Fibroblast of lung (primary cell): ENCODE measurements at regions not wholly inside any gene's neighbourhood (a gene's known extent, or its start where the extent isn't known, plus 50 kb on each side); places are given as distances from the start of the nearest gene placed in this dataset.

Source experiments
- DNase-seq, 2 donors: peaks; one replicate each; pipeline versions ENCODE4 v3.0.0 to v3.0.0-alpha.2; 2010; ENCODE audit warnings: low read depth in 2 of 2
- H2AFZ ChIP-seq: 2 replicates; pipeline ENCODE4 v1.5.1; 2012; ENCODE audit warnings: low read length, control low read depth, inconsistent platforms
- H3K27ac ChIP-seq: 2 replicates; pipeline ENCODE4 v1.5.1; 2011; ENCODE audit warnings: low read length, control low read depth; ENCODE audit not compliant: insufficient read depth
- H3K27me3 ChIP-seq: 2 replicates; pipeline ENCODE4 v1.5.1; 2011; ENCODE audit warnings: mild to moderate bottlenecking, low read length; ENCODE audit not compliant: control insufficient read depth, insufficient read depth
- H3K36me3 ChIP-seq: 2 replicates; pipeline ENCODE4 v1.5.1; 2011; ENCODE audit warnings: low read length; ENCODE audit not compliant: control insufficient read depth, insufficient read depth
- H3K4me1 ChIP-seq: 2 replicates; pipeline ENCODE4 v1.5.1; 2011; ENCODE audit warnings: low read length; ENCODE audit not compliant: control insufficient read depth, insufficient read depth; ENCODE audit errors: extremely low read depth
- H3K4me2 ChIP-seq: 2 replicates; pipeline ENCODE4 v1.5.1; 2011; ENCODE audit warnings: low read length, control low read depth; ENCODE audit not compliant: insufficient read depth; ENCODE audit errors: extremely low read depth
- H3K4me3 ChIP-seq, 4 experiments: fragments of 200-600 bp in 1 of 4; sonication (generic) in 1 of 4; replicated peaks in 1 of 4; 2 replicates each; pipeline ENCODE4 v1.5.1; 2011 to 2016; ENCODE audit warnings: low read length in 4 of 4, low read depth in 3 of 4, mild to moderate bottlenecking in 3 of 4, control low read depth in 2 of 4, inconsistent platforms in 1 of 4, mixed read lengths in 1 of 4; ENCODE audit not compliant: insufficient read depth in 1 of 4; ENCODE audit errors: control extremely low read depth in 1 of 4
- H3K79me2 ChIP-seq: 2 replicates; pipeline ENCODE4 v1.5.1; 2012; ENCODE audit warnings: mild to moderate bottlenecking, low read length, inconsistent platforms; ENCODE audit not compliant: control insufficient read depth, insufficient read depth
- H3K9ac ChIP-seq: 2 replicates; pipeline ENCODE4 v1.5.1; 2011; ENCODE audit warnings: mild to moderate bottlenecking, low read length, control low read depth; ENCODE audit not compliant: insufficient read depth
- H3K9me3 ChIP-seq: 2 replicates; pipeline ENCODE4 v1.5.1; 2012; ENCODE audit warnings: low read depth, low read length; ENCODE audit not compliant: control insufficient read depth, insufficient read depth
- H4K20me1 ChIP-seq: 2 replicates; pipeline ENCODE4 v1.5.1; 2011; ENCODE audit warnings: low read length; ENCODE audit not compliant: control insufficient read depth, insufficient read depth; ENCODE audit errors: extremely low read depth
- CTCF ChIP-seq, 2 donors: IDR thresholded peaks in 1 of 2; conservative IDR thresholded peaks in 1 of 2; 1 replicate in 1 of 2; 2 replicates in 1 of 2; pipeline ENCODE4 v1.5.1; 2011 to 2012; ENCODE audit warnings: low read length in 2 of 2, control low read depth in 1 of 2, inconsistent platforms in 1 of 2, low read depth in 1 of 2, mild to moderate bottlenecking in 1 of 2
- EZH2 ChIP-seq: IDR thresholded peaks from 2 replicates; pipeline ENCODE4 v1.5.1; 2012; ENCODE audit warnings: low read length, control low read depth, mild to moderate bottlenecking; ENCODE audit errors: missing control alignments

DNA sequence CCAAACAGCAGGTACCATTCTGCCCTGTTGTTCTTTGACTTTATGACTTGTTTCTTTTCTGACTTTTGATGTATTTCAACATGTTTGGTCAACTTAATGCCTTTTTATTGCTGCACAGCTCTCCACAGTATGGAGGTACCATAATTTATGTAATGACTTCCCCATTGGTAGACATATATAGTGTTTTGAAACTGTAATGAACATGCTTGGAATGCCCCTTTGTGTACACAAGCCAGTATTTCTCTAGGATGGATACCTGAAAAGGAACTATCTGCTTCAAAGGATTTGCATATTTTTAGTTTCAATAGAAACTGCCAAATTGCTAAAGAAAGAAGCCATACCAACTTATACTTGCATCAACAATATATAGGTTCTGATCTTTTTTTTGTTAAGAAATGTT lies 66.1 kb downstream of the NOG start:
- Histone ChIP-seq H4K20me1 (no peaks in the 10 kb centered on the region), H3K27ac (no peak overlapping the region), H3K9ac (no peak overlapping the region), H3K4me1 (no peaks in the 10 kb centered on the region), H3K27me3 (no peaks in the 10 kb centered on the region), H3K9me3 (no peaks in the 10 kb centered on the region), H3K36me3 (no peaks in the 10 kb centered on the region), H3K4me3 (no peak overlapping the region), H2AFZ (no peak overlapping the region), H3K79me2 (no peaks in the 10 kb centered on the region), H3K4me2 (no peak overlapping the region)
- no peak for DNase-seq
- TF ChIP-seq EZH2 (no peak), CTCF (conservative IDR thresholded peaks at IDR 0.05 in 1 of 2, IDR thresholded peaks at IDR 0.05 in 1 of 2; ENCODE audit: low read depth in 1 of 2, low read length in 2 of 2) (no peak)

GRCh38 chr17:56661906-56662305 lies 68.4 kb downstream of the NOG start:
- Histone ChIP-seq H3K27me3 (no peaks in the 10 kb centered on the region), H3K9me3 (no peaks in the 10 kb centered on the region), H3K79me2 (no peaks in the 10 kb centered on the region), H3K27ac (no peak overlapping the region), H3K4me1 (no peaks in the 10 kb centered on the region), H2AFZ (no peak overlapping the region), H3K4me2 (no peak overlapping the region), H3K36me3 (no peaks in the 10 kb centered on the region), H3K9ac (no peak overlapping the region), H4K20me1 (no peaks in the 10 kb centered on the region), H3K4me3 (no peak overlapping the region)
- TF ChIP-seq EZH2 (no peak), CTCF (conservative IDR thresholded peaks at IDR 0.05 in 1 of 2, IDR thresholded peaks at IDR 0.05 in 1 of 2; ENCODE audit: low read depth in 1 of 2, low read length in 2 of 2) (no peak)
- DNase-seq = no peak

DNA sequence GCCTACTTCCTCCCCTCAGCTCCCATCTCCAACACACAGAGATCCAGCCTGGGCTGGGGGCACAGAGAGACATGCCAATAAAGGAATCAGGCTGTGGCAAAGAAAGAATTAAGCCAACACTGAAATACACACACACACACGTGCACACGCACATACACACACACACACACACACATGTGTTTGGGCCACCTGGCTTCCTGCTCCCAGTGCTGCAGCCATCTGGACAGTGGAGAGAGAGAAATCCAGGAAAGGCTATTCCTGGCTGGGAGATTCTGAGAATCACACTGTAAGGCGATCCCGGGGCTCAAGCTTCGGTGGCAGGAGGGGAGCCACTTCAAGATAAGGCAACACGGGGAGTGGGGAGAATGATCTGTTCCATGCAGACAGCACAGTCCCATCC lies 72.4 kb downstream of the NOG start:
- no peaks in the 10 kb centered on the region for H3K36me3 ChIP-seq
- no peak for DNase-seq

More for the DNA sequence above, 72.4 kb downstream of the NOG start:
- Histone ChIP-seq H3K4me1 (no peaks in the 10 kb centered on the region), H3K79me2 (no peaks in the 10 kb centered on the region), H3K9ac (no peak overlapping the region), H3K4me3 (no peak overlapping the region), H3K27me3 (no peaks in the 10 kb centered on the region), H3K9me3 (no peaks in the 10 kb centered on the region), H4K20me1 (no peaks in the 10 kb centered on the region), H2AFZ (no peak overlapping the region), H3K27ac (no peak overlapping the region), H3K4me2 (no peak overlapping the region)
- no peak for TF ChIP-seq EZH2
- no peak for TF ChIP-seq CTCF (conservative IDR thresholded peaks at IDR 0.05 in 1 of 2, IDR thresholded peaks at IDR 0.05 in 1 of 2; ENCODE audit: low read depth in 1 of 2, low read length in 2 of 2)
